GM18873 (cell line): ENCODE measurements at regions not wholly inside any gene's neighbourhood (a gene's known extent, or its start where the extent isn't known, plus 50 kb on each side); places are given as distances from the start of the nearest gene placed in this dataset.

Experiments used
- ATAC-seq: cut with Tn5 transposase; IDR thresholded peaks from one replicate; pipeline ENCODE4 v1.9.1; 2021; ENCODE audit warnings: mild to moderate bottlenecking, moderate library complexity, moderate number of reproducible peaks; ENCODE audit not compliant: unreplicated experiment, low FRiP score

DNA sequence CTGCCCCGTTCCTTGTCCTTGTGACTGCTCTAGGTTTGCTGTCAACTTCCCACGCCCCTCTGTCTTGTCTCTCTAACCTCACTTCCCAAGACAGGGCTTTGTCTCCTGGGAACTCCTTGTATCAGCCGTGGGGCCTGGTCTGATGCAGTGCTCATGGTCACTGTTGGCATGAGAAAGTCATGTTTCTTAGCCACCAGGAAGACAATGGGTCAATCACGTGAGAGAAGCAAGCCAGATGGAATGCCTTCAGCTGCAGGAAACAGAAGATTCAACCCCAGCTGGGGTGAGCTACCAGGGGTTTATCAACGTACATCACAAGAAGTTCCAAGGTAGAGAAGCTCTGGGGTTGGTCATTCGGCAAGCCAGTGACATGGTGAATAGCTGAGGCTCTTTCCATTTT, 116.6 kb downstream of the IRF8 start:
- no peak for ATAC-seq

DNA sequence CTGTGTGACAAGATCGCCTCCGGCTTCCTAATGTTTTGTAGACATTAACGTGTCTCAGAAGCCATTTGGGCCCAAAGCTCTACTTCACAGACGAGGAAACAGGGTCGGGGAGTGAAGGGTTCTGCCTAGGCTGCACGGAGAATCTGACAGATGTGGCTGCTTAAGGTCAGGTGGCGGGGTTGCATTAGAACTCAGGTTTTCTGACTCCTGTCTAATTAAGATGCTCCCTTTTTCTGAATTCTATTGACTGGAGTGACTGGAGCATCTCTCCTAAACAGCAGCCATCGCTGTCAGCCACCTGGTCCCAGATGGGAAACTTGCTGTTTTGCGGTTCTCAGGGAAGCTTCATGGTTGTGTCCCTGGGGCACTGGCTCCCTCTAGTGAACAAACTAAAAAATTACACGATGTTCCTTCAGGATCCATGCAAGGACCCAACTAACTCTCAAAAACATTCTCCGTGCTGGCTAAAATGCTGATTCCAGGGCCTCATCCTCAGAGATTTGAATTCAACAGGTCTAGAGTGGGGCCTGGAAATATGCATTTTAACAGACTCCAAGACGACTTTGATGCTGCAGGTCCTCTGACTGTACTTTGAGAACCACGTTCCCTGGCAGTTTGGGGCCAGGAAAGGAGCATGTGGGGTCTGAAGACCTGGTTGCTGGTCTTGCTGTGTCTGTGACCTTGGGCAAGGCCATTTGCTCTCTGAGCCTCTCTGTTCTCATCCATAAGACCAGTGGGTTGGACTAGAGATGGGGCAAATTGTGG, 117.4 kb downstream of the IRF8 start:
- no peak for ATAC-seq

DNA sequence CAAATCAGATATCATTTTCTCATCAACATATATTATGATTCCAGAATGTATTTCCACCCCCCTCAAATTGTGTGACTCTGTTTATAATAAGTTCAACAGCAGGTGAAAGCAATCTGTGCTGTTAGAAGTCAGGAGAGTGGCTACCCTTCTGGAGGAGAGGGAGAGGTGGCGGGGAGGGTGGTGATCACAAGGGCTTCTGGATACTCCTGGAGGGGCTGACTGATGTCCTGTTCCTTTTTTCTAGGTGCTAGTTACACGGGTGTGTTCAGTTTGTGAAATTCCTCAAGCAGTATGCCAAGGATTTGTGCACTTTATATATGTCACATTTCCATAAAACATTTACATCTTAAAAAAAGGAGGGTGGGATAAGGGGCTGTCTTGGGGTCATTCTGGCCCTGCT, 119.1 kb downstream of the IRF8 start:
- ATAC-seq = no peak

DNA sequence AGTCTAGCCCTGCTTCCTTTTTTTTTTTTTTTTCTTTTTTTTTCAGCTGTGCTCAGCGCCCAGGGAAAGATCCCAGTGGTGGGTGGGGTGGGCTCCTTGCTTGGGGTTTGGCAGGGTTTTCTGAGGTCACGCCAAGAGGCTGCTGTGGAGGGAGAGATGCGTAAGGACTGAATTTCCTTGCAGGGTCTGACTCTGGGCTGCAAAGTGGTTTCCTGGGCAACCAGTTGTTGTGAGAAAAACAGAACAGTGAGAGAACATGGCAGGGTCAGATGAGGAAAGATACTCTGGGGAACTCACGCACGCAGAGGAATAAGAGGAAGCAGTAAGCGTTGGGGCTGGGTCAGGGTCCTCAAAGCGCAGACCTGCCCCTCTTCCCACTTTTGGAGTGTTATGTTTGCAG, 119.5 kb downstream of the IRF8 start:
- ATAC-seq = no peak

DNA sequence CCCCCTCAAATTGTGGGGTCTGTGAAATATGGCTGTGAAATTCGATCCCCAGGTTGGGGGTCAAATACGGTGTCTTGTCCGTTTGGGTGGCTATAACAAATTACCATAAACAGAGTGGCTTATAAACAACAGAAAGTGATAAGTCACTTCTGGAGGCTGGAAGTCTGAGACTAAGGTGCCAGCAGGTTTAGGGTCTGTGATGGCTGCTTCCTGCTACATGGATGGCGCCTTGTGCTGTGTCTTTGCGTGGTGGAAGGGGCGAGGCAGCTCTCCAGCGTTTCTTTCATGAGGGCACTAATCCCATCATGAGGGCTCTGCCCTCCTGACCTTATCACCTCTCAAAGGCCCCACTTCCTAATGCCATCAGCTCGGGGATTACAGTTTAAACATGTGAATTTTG, 120.0 kb downstream of the IRF8 start:
- no peak for ATAC-seq

DNA sequence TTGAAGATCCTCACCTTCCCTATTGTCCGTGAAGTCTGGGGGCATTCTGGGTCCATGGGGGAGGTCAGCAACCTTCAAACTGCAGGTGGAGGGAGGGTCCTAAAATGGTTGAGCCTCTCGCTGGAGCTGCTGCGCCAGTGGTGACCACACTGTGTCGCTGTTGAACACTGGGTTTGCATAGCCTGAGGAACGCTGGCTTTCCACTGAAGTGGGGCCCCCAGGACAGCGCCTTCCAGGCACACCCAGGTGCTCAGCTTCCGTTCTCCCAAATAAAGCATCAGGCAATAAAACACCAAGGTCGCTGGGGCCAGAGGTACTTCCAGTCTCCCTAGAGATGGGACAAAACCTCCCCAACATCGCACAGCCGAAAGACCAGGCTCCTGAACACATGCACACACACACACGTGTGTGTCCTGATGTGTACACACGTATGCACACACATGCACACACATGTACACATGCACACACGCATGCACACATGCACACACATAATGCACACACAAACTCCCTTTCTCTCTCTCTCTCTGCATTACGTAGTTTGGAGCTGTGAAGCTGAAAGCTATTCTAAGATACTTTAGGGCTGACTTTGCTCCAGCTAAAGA, 120.6 kb downstream of the IRF8 start:
- no peak for ATAC-seq

DNA sequence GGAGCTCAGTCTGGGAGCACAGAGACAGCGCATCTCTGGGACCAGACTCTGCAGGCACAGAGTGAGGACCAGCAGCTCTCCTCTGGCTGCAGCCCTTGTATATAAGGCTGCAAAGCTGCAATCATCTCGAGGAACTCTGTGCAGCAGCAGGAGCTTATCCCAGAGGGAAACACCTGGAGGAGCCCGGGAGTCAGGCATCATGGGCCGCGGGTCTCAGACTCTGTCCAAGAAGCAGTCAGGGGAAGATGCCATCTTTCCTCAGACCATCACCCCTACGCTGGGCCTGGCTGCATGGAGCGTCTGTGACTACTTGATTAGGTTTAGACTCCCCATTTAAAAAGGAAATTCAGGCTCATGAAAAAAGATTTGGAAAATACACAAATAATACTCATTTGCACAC, 122.0 kb downstream of the IRF8 start:
- ATAC-seq = no peak

DNA sequence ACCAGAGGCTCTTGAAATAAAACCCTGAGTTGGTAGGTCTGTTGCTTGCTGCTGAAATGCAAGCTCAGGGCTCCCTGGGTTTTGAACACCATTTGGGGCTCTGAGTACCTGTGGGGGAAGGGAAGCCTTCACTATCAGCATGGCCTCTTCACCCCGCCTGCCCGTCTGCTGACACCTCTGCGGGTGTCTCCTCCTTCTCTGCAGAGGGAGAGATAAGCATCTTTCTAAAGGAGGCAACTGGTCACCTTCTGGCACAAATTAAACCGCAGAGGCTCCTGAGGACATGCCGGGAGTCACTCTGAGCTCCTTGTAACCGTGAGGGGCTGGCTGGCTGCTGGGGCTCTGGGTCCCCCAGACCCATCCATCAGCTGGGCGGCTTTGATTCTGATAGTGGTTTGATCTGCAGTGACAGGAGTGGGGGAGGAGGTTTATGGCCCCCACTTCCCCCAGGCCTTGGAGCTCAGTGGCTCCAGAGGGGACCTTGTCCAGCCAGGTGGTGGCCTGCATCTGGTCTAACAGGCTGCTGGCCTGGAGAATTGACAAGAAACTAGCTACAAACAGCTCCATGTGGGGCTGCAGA, 123.5 kb downstream of the IRF8 start:
- no peak for ATAC-seq

DNA sequence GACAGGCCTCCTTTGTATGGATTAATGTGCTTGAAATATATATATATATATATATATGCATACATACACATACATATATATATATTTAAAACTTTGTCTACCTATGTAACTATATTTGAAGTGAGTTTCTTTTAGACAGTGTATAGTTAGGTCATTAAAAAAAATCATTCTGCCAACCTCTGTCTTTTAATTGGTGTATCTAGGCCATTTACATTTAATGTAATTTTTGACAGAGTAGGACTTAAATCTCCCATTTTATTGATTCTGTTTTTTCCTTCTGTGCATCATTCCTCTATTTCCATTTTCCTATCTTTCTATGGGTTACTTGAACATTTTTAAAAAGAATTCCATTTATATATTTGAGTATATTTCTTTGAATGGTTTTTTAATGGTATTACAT, 125.2 kb downstream of the IRF8 start:
- ATAC-seq = no peak

DNA sequence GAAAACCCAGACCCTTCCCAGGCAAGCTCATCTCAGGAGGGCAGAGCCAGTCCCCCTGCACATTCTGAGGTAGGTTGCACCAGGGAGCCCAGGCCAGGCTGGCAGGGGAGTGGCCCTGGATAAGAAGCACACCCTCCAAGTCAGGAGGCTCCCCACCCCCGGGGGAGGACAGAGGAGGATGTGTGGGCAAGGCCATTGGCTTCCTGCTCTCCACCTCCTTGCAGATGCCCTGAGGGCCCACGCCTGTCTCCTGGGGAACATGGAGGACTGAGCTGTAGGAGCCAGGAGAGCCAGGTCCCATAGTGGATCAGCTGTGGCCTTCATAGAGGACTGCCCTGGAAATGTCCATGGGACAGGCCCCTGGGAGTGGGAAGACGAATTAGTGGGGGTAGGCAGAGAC, 126.7 kb downstream of the IRF8 start:
- no peak for ATAC-seq

DNA sequence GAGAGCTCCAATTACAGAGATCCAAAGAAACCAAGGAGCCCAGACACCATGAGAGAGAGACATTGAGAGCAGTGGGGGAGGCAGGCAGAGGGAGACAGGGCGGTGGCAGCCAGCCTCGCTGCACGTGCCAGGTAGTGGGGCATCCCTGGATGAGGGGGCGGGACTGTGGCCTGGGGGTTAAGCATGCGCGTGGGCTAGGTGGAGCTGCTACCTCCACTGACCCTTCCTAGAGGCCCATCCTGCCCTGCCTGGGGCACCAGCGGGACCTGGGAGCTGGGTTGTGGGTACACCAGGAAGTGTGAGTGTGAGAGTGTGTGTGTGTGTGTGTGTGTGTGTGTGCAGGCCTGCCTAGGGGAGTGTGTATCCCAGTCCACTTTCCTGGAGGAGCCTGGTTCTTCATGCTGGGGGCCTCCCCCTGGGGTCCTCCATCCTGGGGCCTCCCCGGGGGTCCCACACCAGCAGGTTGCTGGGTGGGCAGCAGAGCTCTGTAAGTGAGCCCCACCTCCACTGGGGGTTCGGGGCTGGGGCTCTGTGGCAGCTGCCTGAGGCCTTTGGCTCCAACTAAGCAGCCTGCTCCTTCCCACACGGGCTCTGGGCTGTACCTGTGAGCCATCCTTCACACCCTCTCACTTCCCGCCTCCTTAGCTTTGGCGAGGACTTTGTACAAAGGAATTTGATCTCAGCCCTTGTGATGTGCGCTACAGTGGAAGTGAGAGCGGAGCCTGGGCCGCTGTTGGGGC, 127.4 kb downstream of the IRF8 start:
- ATAC-seq = no peak

DNA sequence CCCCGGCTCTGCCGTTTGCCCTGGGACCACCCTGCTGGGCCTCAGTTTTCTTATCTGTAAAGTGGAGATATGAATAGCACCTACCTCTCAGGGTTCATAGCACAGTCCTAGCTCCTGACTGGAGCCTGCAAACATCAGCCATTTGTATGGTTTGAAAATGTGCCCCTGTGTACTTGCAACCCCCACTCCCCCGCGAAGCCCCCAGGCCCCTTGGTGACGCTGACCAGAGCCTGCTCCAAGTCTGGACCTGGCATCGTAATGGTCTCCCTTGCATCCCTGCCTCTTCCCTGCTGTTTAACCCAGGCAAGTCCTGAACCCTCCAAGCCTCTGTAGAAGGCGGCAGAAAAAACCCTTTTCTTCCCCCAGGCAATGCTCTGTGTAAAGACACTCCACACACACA, 128.0 kb downstream of the IRF8 start:
- ATAC-seq = no peak

DNA sequence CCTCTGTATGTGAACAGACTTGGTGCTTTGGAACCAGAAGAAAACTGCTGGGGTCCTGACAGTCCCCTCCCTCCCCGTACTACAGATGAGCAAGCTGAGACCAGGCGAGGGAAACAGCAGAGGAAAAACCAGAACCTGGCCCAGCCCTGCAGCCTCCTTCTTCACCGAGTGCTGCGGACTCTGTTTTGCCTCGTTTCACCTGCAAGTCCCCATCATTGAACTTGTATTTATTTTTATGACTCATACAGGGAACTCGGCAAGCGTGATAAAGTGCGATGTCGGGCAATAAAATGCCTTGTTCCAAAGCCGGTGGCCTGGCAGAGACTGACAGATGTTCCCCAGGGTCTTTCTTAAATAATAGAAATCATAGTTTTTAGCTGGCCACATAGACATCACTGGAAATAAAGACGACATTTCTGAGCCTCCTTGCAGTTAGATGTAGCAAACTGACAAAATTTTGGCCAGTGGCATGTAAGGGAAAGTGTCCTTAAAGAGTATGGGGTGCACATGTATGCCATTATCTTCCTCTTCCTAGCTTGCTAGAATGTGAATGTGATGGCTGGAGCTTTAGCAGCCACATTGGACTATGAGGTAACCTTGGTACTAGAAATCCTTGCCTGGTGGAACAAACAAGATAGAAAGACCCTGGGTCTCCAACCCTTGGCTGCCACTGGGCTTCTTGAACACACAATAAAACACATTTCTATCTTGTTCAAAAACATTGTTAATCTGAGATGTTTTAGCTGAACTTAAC, 128.6 kb downstream of the IRF8 start:
- ATAC-seq = no peak

DNA sequence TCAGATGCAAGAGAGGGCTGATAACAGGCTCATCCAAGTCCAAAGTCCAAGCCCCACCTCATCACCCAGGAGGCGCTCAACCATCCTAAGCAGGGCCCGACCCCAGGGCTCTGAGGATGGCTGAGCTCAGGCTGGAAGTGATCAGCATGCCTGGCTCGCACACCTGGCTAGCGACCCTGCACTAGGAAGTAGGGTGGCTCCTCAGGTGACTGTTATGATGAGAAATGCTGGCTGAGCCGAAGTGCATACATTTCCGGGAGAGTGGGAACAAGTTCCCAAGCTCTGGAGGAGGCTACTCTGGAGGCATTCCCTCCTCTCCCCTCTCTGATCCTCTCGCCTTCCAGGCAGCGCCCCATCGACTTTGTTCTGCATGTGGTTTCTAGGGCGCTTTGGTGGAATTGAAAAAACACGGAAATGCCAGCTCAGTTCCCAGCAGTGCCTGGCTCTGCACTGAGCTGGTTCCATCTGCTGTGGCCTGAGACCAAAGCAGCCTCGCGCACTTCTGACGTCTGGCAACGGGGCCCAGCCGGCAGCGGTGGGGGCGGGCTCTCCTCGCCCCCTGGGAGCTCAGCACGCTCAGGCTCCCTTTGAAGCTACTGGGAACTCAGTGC, 130.3 kb downstream of the IRF8 start:
- ATAC-seq = no peak

DNA sequence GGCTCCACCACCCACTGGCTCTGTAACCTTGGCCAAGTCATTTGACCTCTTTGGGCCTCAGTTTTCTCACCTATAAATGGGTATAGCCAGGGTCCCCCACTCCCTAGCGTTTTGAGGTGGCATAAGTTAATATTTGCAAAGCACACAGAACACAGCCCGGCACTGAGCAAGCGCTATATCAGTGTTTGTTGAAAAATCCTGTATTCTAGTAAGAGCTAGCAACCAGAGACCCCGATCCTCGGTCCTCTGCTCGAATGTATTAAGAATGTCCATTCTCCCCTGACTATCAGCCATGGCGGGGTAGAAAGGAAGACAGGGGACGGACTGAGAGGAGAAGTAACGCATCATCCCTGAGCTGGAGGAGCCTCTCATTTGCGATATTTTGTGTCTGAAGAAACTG, 131.2 kb downstream of the IRF8 start:
- no peak for ATAC-seq

DNA sequence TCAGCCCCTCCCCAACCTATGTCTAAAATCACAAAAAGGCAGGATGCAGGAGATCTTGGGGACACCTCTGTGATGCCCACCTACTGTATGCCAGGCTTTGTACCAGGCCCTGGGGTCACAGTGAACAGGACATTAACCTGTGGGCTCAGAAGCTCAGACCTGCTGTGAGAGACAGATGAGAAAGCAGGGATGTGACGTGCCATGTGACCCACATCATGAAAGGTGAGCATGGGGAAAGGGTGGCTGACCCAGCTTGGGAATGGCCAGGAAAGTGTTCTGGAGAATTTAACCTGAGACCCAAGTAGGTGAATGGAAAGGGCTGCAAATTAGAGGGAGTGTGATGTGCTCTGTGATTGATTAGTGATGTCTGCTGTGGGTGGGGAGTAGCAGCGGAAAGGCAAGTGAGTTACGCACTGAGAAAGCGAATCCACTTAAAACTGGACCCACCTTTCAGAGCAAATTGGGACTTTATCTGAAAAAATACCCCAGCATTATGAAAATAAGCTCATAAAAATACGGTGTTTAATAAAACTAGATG, 132.2 kb downstream of the IRF8 start:
- no peak for ATAC-seq

DNA sequence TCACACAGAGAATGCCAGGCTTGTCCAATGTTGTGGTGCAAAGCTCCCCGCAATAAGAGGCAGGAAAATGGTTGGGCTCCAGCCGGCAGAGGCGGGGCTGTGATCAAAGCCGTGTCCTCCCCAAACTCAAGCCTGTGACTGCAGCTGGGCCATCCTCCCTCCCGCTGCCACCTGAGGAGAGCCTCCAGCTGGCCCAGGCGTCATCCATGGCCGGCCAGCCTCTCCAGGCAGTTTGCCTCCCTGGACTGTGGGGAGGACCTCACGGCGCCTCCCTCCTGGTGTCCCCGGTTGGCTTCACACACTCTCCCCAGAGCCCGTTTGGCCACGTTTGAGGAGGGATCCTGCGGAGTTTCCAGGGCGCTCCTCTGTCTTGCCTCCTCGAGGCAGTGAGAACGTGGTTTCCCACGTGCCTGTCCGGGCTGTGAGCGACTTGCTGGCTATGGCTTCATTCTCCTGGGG, 134.1 kb downstream of the IRF8 start:
- no peak for ATAC-seq

DNA sequence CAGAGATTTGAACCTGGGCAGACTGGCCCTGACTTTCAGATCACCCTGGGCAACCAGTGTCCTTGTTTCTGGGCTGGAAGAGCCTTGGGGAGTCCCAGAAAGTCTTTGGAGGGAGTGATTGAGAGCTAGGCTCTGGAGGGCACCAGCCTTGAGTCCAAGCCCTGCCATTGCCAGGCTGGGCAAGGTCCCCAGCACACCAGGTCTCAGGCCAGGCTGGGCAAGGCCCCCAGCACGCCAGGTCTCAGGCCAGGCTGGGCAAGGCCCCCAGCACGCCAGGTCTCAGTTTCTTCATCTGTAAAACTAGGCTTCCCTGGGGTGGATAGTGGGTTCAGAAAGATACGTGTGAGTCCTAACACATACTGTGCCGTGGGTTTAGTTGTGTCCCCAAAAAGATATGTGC, 135.0 kb downstream of the IRF8 start:
- ATAC-seq = no peak

DNA sequence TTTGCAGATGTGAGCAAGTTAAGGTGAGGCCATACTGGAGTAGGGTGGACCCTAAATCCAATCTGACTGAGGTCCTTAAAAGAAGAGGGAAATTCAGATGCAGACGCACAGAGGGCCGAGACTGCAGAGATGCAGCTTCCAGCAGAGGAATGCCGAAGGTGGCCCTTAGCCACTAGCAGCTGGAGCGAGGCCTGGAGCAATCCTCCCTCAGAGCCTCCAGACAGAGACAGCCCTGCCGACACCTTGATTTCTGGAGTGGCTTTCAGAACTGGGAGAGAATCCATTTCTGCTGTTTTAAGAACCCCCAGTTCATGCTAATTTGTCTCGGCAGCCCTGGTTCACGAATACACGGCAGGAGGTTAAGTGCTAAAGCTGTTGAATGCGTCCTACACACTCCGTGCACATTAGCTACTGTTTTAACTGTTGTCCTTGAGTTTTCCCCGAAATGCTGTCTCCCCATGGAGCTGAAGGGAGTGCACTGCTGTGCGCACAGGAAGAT, 135.5 kb downstream of the IRF8 start:
- no peak for ATAC-seq

DNA sequence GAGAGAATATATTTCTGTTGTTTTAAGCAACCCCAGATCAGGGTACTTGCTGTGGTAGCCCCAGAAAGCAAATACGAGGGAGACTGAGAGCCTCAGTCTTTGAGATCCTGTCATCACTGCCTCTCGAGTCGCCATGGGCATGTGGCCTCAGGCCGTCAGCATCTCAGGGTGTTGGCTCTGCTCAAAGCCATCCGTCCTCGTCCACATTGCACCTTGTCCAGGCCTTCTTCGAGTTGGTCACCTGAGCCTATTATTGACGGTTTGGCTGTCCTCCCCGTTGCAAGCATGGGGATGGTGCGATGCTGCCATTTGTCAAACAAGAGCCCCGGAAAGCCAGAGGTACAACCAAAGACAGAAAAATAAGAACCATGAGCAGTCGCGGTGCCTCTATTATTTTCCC, 136.9 kb downstream of the IRF8 start:
- no peak for ATAC-seq
